GM18873 (cell line): ENCODE measurements at regions not wholly inside any gene's neighbourhood (a gene's known extent, or its start where the extent isn't known, plus 50 kb on each side); places are given as distances from the start of the nearest gene placed in this dataset.

Experiments used
- ATAC-seq: cut with Tn5 transposase; IDR thresholded peaks from one replicate; pipeline ENCODE4 v1.9.1; 2021; ENCODE audit warnings: mild to moderate bottlenecking, moderate library complexity, moderate number of reproducible peaks; ENCODE audit not compliant: unreplicated experiment, low FRiP score

- ATAC-seq = peak; percentile 82
These were observed 58.6 kb upstream of the ZC4H2 start, which contains the start of gene ZC3H12B for GRCh38 chrX:65034668-65035445. Gene ZC3H12B, plus strand, starts transcription at chrX:65034826.

DNA sequence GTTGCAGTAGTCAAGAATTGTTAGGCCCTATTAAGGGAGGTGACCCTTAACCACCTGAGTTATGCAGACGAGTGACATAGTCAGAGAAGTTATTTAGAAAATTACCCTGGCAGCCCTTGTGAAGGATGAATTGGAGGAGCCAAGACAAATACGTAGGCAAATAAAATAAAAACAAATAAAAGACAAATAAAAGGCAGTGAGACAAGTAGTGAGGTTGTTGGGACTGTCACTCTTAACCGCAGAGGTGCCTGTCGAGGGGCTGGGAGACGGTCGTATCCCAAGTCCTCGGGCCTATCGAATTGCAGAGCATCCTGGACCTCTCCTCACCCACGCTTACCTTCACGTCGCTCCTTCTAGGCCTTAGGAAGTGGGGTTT lies 58.0 kb upstream of the ZC4H2 start:
- ATAC-seq = no peak
